ENCODE measurements at regions not wholly inside any gene's neighbourhood (a gene's known extent, or its start where the extent isn't known, plus 50 kb on each side); places are given as distances from the start of the nearest gene placed in this dataset.
"Not testable (repeated sequence)": the region's sequence is repeated elsewhere in the genome, so short reads cannot be mapped to it uniquely, and the experiment has no call there.

DNA sequence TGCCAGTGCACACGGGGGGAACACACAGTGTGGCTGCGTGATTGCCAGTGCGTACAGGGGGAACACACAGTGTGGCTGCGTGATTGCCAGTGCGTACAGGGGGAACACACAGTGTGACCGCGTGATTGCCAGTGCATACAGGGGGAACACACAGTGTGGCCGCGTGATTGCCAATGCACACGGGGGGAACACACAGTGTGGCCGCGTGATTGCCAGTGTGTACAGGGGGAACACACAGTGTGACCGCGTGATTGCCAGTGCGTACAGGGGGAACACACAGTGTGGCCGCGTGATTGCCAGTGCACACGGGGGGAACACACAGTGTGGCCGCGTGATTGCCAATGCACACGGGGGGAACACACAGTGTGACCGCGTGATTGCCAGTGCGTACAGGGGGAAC lies 139.4 kb downstream of the RTP5 start:
- peak overlapping the region in 2 of 7 donors; percentile 74 to 77 for H3K27ac Mint-ChIP-seq
- intact Hi-C loops (cut with micrococcal nuclease); H3K27me3 ChIP-seq (ENCODE audit: insufficient read depth, low read length); H3K36me3 ChIP-seq (ENCODE audit: insufficient read depth, low read length); H3K4me1 ChIP-seq (ENCODE audit: insufficient read depth, low read length); H3K36me3 Mint-ChIP-seq; POLR2A ChIA-PET (ENCODE audit: partially characterized antibody); H3K9me3 Mint-ChIP-seq; H3K9me3 ChIP-seq (ENCODE audit: control insufficient read depth in 1 of 2, low read length in 2 of 2); H3K27me3 Mint-ChIP-seq; CTCF ChIA-PET (ENCODE audit: partially characterized antibody); H3K27ac ChIP-seq (ENCODE audit: low read depth, low read length); H3K4me3 ChIP-seq (ENCODE audit: low read length in 2 of 2); H3K4me3 Mint-ChIP-seq: not testable (repeated sequence)
- peak in 1 of 5 donors; percentile 53 for DNase-seq
- H3K4me1 Mint-ChIP-seq, result peaks cover 4 to 14% (median 7%) of the 10 kb centered on the region in 4 donors

DNA sequence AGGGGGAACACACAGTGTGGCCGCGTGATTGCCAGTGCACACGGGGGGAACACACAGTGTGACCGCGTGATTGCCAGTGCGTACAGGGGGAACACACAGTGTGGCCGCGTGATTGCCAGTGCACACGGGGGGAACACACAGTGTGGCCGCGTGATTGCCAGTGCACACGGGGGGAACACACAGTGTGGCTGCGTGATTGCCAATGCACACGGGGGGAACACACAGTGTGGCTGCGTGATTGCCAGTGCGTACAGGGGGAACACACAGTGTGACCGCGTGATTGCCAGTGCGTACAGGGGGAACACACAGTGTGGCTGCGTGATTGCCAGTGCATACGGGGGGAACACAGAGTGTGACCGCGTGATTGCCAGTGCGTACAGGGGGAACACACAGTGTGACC lies 140.3 kb downstream of the RTP5 start:
- H3K27ac Mint-ChIP-seq; H3K4me3 Mint-ChIP-seq; H3K27me3 ChIP-seq (ENCODE audit: insufficient read depth, low read length); CTCF ChIA-PET (ENCODE audit: partially characterized antibody); H3K9me3 ChIP-seq (ENCODE audit: control insufficient read depth in 1 of 2, low read length in 2 of 2); H3K36me3 Mint-ChIP-seq; H3K9me3 Mint-ChIP-seq; H3K4me1 ChIP-seq (ENCODE audit: insufficient read depth, low read length); H3K36me3 ChIP-seq (ENCODE audit: insufficient read depth, low read length); H3K4me3 ChIP-seq (ENCODE audit: low read length in 2 of 2); DNase-seq; H3K27me3 Mint-ChIP-seq; POLR2A ChIA-PET (ENCODE audit: partially characterized antibody); H3K27ac ChIP-seq (ENCODE audit: low read depth, low read length): not testable (repeated sequence)
- intact Hi-C loops (cut with micrococcal nuclease), result loop anchor here (2.0 kb wide), 1 partner anchor 21 kb away; no protein-coding TSS in a partner anchor
- peaks cover 4 to 14% (median 7%) of the 10 kb centered on the region in 4 donors for H3K4me1 Mint-ChIP-seq

DNA sequence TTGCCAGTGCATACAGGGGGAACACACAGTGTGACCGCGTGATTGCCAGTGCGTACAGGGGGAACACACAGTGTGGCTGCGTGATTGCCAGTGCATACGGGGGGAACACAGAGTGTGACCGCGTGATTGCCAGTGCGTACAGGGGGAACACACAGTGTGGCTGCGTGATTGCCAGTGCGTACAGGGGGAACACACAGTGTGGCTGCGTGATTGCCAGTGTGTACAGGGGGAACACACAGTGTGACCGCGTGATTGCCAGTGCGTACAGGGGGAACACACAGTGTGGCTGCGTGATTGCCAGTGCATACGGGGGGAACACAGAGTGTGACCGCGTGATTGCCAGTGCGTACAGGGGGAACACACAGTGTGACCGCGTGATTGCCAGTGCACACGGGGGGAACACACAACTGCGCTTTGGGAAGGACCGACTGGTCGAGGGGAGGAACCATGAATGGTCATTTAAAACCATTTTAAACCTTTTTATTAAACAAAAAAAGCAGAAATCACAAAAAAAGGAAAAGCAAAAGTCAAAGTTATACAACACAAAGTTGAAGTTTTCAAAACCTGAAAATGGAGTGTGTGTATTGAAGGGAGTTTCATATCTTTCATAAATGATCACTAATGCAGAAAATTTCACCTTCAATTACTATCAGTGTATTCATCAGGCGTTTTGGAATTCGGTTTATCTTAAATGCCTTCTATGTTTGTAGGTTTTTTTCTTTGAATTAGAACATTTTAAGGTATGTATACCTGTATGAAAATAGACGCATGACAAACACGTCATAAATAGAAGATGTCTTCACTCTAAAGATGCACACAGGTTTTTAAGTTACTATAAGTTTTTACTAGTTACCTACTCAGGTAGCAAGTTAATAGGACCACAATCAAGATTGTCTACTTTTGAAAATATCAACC lies 141.0 kb downstream of the RTP5 start:
- H3K4me1 ChIP-seq (ENCODE audit: insufficient read depth, low read length); H3K27me3 ChIP-seq (ENCODE audit: insufficient read depth, low read length); H3K9me3 Mint-ChIP-seq; H3K4me3 ChIP-seq (ENCODE audit: low read length in 2 of 2); CTCF ChIA-PET (ENCODE audit: partially characterized antibody); H3K36me3 ChIP-seq (ENCODE audit: insufficient read depth, low read length); H3K9me3 ChIP-seq (ENCODE audit: control insufficient read depth in 1 of 2, low read length in 2 of 2); H3K36me3 Mint-ChIP-seq; H3K27me3 Mint-ChIP-seq; POLR2A ChIA-PET (ENCODE audit: partially characterized antibody); H3K4me3 Mint-ChIP-seq; H3K27ac ChIP-seq (ENCODE audit: low read depth, low read length): not testable (repeated sequence)
- Mint-ChIP-seq H3K27ac (peak overlapping the region; percentile 0 to 77 (median 37)), H3K4me1 (peaks cover 5 to 14% (median 7%) of the 10 kb centered on the region in 4 donors)
- DNase-seq, result peak in 1 of 5 donors; percentile 11
- intact Hi-C loops (cut with micrococcal nuclease), result loop anchor here (2.0 kb wide), 1 partner anchor 20 kb away; no protein-coding TSS in a partner anchor

DNA sequence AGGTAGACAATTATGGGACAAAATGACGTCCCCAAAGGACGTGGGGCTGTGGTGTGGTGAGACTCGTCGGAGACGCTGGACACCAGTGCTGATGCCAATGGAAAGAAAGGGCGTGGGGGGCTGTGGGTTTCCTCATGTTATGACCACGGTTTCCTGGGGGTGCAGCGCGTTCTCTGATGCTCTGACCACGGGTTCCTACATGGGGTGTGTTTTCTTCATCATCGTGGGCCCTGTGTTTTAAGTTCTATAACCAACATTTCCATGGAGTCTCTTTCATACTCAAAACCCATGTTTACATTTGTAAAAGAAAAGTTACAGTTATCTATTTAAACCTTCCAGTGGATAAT lies 141.6 kb downstream of the RTP5 start:
- H3K9me3 ChIP-seq (ENCODE audit: control insufficient read depth in 1 of 2, low read length in 2 of 2), result no peaks in the 10 kb centered on the region
- Mint-ChIP-seq H3K9me3 (no peaks in the 10 kb centered on the region), H3K27ac (peak overlapping the region; percentile 7 to 77 (median 59)), H3K4me3 (peak overlapping the region in 1 of 8 donors; percentile 11), H3K36me3 (no peaks in the 10 kb centered on the region), H3K4me1 (peaks cover 5 to 14% (median 7%) of the 10 kb centered on the region in 4 donors), H3K27me3 (no peaks in the 10 kb centered on the region)
- no peak overlapping the region for H3K27ac ChIP-seq (ENCODE audit: low read depth, low read length)
- no peaks in the 10 kb centered on the region for H3K27me3 ChIP-seq (ENCODE audit: insufficient read depth, low read length)
- ChIA-PET POLR2A (ENCODE audit: partially characterized antibody) (no interaction called here), CTCF (ENCODE audit: partially characterized antibody) (no interaction called here)
- no peaks in the 10 kb centered on the region for H3K36me3 ChIP-seq (ENCODE audit: insufficient read depth, low read length)
- no peak overlapping the region for H3K4me3 ChIP-seq (ENCODE audit: low read length in 2 of 2)
- H3K4me1 ChIP-seq (ENCODE audit: insufficient read depth, low read length), result no peaks in the 10 kb centered on the region
- DNase-seq, result peak in 2 of 5 donors; percentile 10 to 28
- intact Hi-C loops (cut with micrococcal nuclease), result loop anchor here (2.0 kb wide), 1 partner anchor 20 kb away; no protein-coding TSS in a partner anchor

DNA sequence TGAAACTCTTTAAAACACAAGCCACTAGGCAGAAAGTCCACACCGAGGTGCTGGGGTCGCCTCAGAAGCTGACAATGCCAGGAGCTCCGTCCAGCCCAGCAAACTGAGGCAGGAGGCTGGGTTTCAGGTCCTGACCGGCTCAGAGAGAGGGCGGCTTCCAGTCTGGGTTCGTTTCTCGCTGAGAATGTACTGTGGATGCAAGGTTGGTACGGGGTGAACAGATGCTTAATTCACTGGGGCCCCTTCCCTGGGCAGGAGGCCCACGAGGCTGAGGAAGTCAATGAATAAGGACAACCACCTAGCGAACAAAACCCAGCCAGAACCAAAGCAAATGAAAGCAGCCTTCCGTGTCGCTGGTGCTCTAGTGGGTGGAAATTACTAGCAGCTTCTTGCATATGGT lies 142.0 kb downstream of the RTP5 start:
- Mint-ChIP-seq H3K27me3 (no peaks in the 10 kb centered on the region), H3K4me3 (no peak overlapping the region), H3K27ac (peak overlapping the region in 4 of 7 donors; percentile 33 to 75 (median 48)), H3K4me1 (peaks cover 5 to 14% (median 7%) of the 10 kb centered on the region in 4 donors), H3K9me3 (no peaks in the 10 kb centered on the region), H3K36me3 (no peaks in the 10 kb centered on the region)
- no peaks in the 10 kb centered on the region for H3K9me3 ChIP-seq (ENCODE audit: control insufficient read depth in 1 of 2, low read length in 2 of 2)
- H3K27ac ChIP-seq (ENCODE audit: low read depth, low read length), result no peak overlapping the region
- H3K4me3 ChIP-seq (ENCODE audit: low read length in 2 of 2), result no peak overlapping the region
- ChIA-PET CTCF (ENCODE audit: partially characterized antibody) (no interaction called here), POLR2A (ENCODE audit: partially characterized antibody) (no interaction called here)
- no peaks in the 10 kb centered on the region for H3K4me1 ChIP-seq (ENCODE audit: insufficient read depth, low read length)
- intact Hi-C loops (cut with micrococcal nuclease), result loop anchor here (2.0 kb wide), 1 partner anchor 19 kb away; no protein-coding TSS in a partner anchor
- DNase-seq, result no peak
- H3K36me3 ChIP-seq (ENCODE audit: insufficient read depth, low read length), result no peaks in the 10 kb centered on the region
- no peaks in the 10 kb centered on the region for H3K27me3 ChIP-seq (ENCODE audit: insufficient read depth, low read length)

DNA sequence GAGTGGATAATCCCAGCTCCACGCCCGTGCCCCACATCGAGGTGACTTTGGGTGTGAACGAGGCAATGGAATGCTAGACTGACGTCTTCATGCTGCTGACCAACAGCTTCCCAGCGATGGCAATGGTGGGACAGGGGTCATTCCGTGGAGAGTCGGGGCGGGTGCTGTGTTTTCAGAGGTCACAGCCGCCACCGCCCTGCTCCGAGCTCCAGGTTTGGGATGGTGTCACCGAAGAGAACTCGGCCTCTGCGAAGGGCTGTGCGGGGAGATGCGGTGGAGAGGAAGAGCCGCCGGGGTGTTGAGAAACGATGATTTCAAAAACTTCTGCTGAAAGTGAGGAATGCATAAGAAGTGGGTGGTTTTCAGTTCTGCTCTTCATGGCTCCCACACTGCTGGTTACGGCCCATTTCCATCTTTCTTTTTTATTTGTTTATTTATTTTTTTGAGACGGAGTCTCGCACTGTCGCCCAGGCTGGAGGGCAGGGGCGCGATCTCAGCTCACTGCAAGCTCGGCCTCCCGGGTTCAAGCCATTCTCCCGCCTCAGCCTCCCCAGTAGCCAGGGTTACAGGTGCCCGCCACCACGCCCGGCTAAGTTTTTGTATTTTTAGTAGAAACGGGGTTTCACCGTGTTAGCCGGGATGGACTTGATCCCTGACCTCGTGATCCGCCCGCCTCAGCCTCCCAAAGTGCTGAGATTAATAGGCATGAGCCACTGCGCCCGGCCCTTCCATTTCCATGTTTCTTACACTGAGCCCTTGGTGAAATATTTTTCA lies 142.6 kb downstream of the RTP5 start:
- Mint-ChIP-seq H3K36me3 (no peaks in the 10 kb centered on the region), H3K27me3 (no peaks in the 10 kb centered on the region), H3K4me1 (peaks cover 5 to 14% (median 7%) of the 10 kb centered on the region in 4 donors), H3K27ac (peak overlapping the region in 2 of 7 donors; percentile 75 to 83), H3K4me3 (no peak overlapping the region), H3K9me3 (no peaks in the 10 kb centered on the region)
- ChIA-PET CTCF (ENCODE audit: partially characterized antibody) (no interaction called here), POLR2A (ENCODE audit: partially characterized antibody) (no interaction called here)
- Histone ChIP-seq H3K9me3 (ENCODE audit: control insufficient read depth in 1 of 2, low read length in 2 of 2) (no peaks in the 10 kb centered on the region), H3K36me3 (ENCODE audit: insufficient read depth, low read length) (no peaks in the 10 kb centered on the region), H3K27me3 (ENCODE audit: insufficient read depth, low read length) (no peaks in the 10 kb centered on the region), H3K4me1 (ENCODE audit: insufficient read depth, low read length) (no peaks in the 10 kb centered on the region), H3K4me3 (ENCODE audit: low read length in 2 of 2) (no peak overlapping the region), H3K27ac (ENCODE audit: low read depth, low read length) (no peak overlapping the region)
- intact Hi-C loops (cut with micrococcal nuclease), result loop anchor here (2.0 kb wide), 1 partner anchor 19 kb away; no protein-coding TSS in a partner anchor
- no peak for DNase-seq

DNA sequence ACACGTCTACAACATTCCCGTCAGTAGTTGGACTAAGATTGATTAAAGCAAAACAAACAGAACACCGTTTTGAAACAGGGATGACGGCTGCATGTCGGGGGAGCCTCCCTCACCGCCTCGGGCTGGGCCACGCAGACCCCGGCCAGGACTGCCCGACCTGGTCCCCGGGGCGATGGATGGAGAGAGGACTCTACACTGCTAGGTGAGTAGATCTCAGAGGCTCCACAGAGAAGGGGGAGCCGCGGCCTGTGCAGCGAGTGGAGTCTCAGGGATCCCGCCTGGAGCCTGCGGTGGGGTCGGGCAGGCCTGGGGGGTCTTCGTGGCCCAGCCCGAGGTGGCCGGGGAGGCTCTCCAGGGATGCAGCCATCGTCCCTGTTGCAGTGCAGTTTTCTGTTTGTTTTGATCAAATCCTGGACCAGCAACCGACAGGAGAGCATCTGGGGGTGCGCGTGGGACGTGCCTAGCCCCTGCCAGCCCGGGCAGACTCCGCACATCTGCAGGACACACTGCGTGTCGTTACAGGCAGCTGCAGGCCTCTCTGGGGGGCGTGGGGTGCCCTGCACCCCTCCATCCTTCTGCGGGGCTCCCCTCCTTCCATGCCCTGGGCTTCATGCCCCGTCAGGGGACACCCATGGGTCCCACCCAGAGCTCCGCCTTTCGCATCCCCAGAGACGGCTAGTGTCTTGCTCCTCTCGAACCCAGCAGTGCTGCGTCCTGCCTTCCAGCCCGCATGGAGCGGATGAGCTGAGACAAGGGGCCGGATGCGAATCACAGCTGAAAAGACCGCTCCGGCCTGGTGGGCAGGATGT lies 143.6 kb downstream of the RTP5 start:
- Histone ChIP-seq H3K27me3 (ENCODE audit: insufficient read depth, low read length) (no peaks in the 10 kb centered on the region), H3K9me3 (ENCODE audit: control insufficient read depth in 1 of 2, low read length in 2 of 2) (no peaks in the 10 kb centered on the region), H3K4me3 (ENCODE audit: low read length in 2 of 2) (no peak overlapping the region), H3K36me3 (ENCODE audit: insufficient read depth, low read length) (no peaks in the 10 kb centered on the region), H3K27ac (ENCODE audit: low read depth, low read length) (no peak overlapping the region), H3K4me1 (ENCODE audit: insufficient read depth, low read length) (no peaks in the 10 kb centered on the region)
- intact Hi-C loops (cut with micrococcal nuclease), result no loop called here
- H3K27ac Mint-ChIP-seq, result no peak overlapping the region
- H3K36me3 Mint-ChIP-seq, result no peaks in the 10 kb centered on the region
- DNase-seq, result no peak
- no peaks in the 10 kb centered on the region for H3K27me3 Mint-ChIP-seq
- ChIA-PET CTCF (ENCODE audit: partially characterized antibody) (no interaction called here), POLR2A (ENCODE audit: partially characterized antibody) (no interaction called here)
- H3K4me3 Mint-ChIP-seq, result no peak overlapping the region
- H3K4me1 Mint-ChIP-seq, result peaks cover 5 to 14% (median 7%) of the 10 kb centered on the region in 4 donors
- H3K9me3 Mint-ChIP-seq, result no peaks in the 10 kb centered on the region
